Choroid plexus epithelial cell (primary cell): ENCODE measurements at regions not wholly inside any gene's neighbourhood (a gene's known extent, or its start where the extent isn't known, plus 50 kb on each side); places are given as distances from the start of the nearest gene placed in this dataset.

Experiments
- DNase-seq: peaks from one replicate; pipeline ENCODE4 v3.0.0-alpha.2; 2010; ENCODE audit warnings: low read depth
- H3K4me3 ChIP-seq: 2 replicates; pipeline ENCODE4 v1.5.1; 2011; ENCODE audit warnings: low read depth, mild to moderate bottlenecking, control low read depth, low read length, moderate library complexity
- TF ChIP-seq, protein P1 (sequence below): conservative IDR thresholded peaks from 2 replicates; pipeline ENCODE4 v1.5.1; 2011; ENCODE audit warnings: low read depth, mild to moderate bottlenecking, control low read depth, inconsistent platforms, low read length, moderate library complexity

GRCh38 chr14:65263177-65263788 lies 149.2 kb upstream of the FUT8 start:
- no peak for DNase-seq
- TF ChIP-seq, protein P1, sequence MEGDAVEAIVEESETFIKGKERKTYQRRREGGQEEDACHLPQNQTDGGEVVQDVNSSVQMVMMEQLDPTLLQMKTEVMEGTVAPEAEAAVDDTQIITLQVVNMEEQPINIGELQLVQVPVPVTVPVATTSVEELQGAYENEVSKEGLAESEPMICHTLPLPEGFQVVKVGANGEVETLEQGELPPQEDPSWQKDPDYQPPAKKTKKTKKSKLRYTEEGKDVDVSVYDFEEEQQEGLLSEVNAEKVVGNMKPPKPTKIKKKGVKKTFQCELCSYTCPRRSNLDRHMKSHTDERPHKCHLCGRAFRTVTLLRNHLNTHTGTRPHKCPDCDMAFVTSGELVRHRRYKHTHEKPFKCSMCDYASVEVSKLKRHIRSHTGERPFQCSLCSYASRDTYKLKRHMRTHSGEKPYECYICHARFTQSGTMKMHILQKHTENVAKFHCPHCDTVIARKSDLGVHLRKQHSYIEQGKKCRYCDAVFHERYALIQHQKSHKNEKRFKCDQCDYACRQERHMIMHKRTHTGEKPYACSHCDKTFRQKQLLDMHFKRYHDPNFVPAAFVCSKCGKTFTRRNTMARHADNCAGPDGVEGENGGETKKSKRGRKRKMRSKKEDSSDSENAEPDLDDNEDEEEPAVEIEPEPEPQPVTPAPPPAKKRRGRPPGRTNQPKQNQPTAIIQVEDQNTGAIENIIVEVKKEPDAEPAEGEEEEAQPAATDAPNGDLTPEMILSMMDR = no peak

DNA sequence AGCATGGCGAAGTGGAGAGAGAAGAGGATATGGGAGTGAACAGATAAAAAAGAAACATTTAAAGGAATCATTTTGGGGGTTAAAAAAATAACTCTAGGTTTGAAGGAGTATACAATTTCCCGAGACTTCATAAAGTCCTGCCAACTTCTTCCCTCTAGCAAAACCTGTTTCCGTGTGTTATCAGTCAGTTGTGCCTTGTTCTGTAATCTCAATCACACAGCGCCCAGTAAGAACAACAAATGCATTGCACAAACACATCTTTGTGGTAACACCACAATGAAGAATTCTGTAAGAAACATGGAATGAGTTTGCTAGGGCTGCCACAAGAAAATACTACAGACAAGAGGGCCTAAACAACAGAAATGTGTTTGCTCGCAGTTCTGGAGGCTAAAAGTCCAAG lies 144.7 kb upstream of the FUT8 start:
- no peak for DNase-seq
- TF ChIP-seq, protein P1 = no peak
- H3K4me3 ChIP-seq = no peak overlapping the region

More at GRCh38 chr14:65263177-65263788, 149.2 kb upstream of the FUT8 start:
- no peak overlapping the region for H3K4me3 ChIP-seq

GRCh38 chr14:65268594-65268993 lies 143.9 kb upstream of the FUT8 start:
- TF ChIP-seq, protein P1 = no peak
- no peak overlapping the region for H3K4me3 ChIP-seq
- no peak for DNase-seq

DNA sequence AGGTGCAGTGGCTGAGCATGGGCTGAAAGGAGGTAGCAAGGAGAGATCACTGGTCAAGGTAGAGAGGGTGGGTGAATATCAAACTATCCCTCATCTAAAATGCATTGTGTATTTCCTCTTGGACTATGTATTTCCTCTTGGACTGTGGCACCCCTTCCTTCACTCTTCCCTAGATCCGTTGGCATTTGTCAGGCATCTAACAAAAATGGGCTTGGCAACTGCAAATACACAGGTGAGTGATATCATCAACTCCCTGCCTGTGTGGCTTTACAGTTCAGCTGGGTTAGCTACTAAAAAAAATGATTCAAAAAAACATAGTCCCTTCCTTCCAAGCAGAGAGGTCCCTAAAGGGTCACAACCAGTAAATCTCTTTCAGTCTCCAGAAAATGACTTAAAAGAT lies 142.8 kb upstream of the FUT8 start:
- TF ChIP-seq, protein P1 = no peak
- DNase-seq = no peak
- no peak overlapping the region for H3K4me3 ChIP-seq

DNA sequence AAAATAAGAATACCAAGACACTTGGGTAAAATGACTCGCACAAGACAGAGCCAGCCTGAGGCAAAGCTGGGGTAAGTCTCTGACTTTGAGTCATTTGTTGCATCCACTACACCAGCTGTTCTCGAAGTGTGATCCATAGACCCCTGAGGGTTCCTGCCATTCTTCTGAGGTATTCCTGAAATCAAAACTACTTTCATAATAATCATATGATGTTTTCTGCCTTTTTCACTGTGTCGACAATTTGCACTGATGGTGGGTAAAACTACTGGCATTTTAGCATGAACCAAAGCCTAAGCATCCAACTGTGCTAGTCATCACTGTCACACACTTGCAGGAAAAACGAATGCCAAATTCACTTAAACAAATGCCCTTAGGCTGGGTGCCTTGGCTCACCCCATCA lies 135.5 kb upstream of the FUT8 start:
- DNase-seq = no peak
- TF ChIP-seq, protein P1 = no peak
- no peak overlapping the region for H3K4me3 ChIP-seq

DNA sequence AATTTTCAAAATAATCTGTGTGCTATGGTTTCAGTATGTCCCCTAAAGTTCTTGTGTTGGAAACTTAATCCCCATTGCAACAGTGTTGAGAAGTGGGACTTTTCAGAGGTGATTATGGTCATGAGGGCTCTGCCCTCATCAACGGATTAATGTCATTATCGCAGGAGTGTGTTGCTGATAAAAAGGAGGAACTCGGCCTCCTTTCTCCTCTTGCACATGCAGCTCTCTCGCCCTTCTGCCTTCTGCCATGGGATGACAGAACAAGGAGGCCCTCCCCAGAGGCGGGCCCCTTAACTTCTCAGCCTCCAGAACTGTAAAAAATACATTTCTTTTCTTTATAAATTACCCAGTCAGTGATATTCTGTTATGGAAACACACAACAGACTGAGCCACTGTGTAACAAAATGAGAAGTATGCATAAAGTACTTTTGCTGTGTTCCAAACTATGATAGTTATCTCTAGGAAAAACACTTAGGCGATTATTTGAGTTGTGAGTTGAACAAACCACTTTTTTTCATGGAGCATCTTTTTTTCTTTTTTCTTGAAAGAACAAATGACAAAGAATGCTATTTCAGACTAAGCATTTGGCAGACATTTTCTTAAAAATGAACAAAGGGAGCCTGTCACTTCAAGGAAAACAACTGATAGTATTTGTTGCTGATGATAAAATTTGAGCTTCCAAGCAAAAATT lies 134.8 kb upstream of the FUT8 start:
- no peak for DNase-seq
- TF ChIP-seq, protein P1 = no peak
- H3K4me3 ChIP-seq = no peak overlapping the region

GRCh38 chr14:65278589-65278988 lies 133.9 kb upstream of the FUT8 start:
- DNase-seq = no peak
- TF ChIP-seq, protein P1 = no peak
- no peak overlapping the region for H3K4me3 ChIP-seq
